ENCODE measurements at regions not wholly inside any gene's neighbourhood (a gene's known extent, or its start where the extent isn't known, plus 50 kb on each side); places are given as distances from the start of the nearest gene placed in this dataset.

DNA sequence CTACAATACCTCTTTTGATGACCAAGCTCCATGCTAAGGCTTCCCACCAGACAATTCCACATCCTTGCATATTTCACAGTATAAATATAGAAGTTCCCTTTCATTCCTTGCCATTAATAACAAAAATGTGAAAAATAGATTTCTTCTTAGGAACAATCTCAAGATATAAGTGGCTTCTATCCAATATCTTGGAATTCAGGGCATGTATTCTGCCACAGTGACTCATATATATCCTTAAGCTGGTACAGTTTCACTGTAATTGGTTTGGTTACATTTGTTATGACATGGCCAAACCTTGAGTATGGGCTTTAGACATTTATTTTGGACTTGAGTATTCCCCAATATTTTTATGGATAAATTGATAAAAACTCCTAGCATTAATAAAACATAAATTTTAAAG lies 181.7 kb upstream of the DDX53 start:
- Histone ChIP-seq H3K4me3 (no peak overlapping the region), H3K4me1 (replicated peaks in 1 of 2; ENCODE audit: control insufficient read depth in 2 of 2, insufficient read depth in 2 of 2, low read length in 2 of 2) (no peaks in the 10 kb centered on the region), H3K4me2 (ENCODE audit: insufficient read depth, low read length) (no peak overlapping the region), H3K36me3 (ENCODE audit: control insufficient read depth, insufficient read depth, low read length) (no peaks in the 10 kb centered on the region), H3K79me2 (ENCODE audit: control insufficient read depth, insufficient read depth, low read length) (no peaks in the 10 kb centered on the region), H3K9me3 (replicated peaks; ENCODE audit: control insufficient read depth, insufficient read depth, low read depth, low read length) (no peaks in the 10 kb centered on the region), H3K27ac (ENCODE audit: extremely low read depth, low read depth, low read length) (no peak overlapping the region), H3K9ac (ENCODE audit: insufficient read depth in 1 of 2, low read depth in 2 of 2, low read length in 2 of 2) (no peak overlapping the region), H3K9me1 (ENCODE audit: control insufficient read depth, insufficient read depth, low read length) (no peaks in the 10 kb centered on the region), H2AFZ (ENCODE audit: low read depth, low read length) (no peak overlapping the region), H4K20me1 (replicated peaks; ENCODE audit: control insufficient read depth, insufficient read depth, low read length) (no peaks in the 10 kb centered on the region), H3K27me3 (ENCODE audit: control insufficient read depth in 2 of 2, insufficient read depth in 2 of 2, low read length in 2 of 2) (no peaks in the 10 kb centered on the region)
- FAIRE-seq (no peak), ATAC-seq (no peak), DNase-seq (ENCODE audit: extremely low read depth in 1 of 4, low spot score in 3 of 4) (no peak)
- ChIA-PET POLR2A (no interaction called here), CTCF (ENCODE audit: low intra/inter-chr PET ratio) (no interaction called here)
- no TSS peak for BruUV-seq (replicated peaks)
- intact Hi-C loops (cut with micrococcal nuclease) = no loop called here
- in situ Hi-C loops (cut with MboI) = no loop called here
- TF ChIP-seq, protein P1, sequence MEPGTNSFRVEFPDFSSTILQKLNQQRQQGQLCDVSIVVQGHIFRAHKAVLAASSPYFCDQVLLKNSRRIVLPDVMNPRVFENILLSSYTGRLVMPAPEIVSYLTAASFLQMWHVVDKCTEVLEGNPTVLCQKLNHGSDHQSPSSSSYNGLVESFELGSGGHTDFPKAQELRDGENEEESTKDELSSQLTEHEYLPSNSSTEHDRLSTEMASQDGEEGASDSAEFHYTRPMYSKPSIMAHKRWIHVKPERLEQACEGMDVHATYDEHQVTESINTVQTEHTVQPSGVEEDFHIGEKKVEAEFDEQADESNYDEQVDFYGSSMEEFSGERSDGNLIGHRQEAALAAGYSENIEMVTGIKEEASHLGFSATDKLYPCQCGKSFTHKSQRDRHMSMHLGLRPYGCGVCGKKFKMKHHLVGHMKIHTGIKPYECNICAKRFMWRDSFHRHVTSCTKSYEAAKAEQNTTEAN (CRISPR knock-in tag; IDR thresholded peaks at IDR 0.05) = no peak
- TF ChIP-seq BCL6 (CRISPR knock-in tag; IDR thresholded peaks at IDR 0.05) (no peak), ZZZ3 (IDR thresholded peaks at IDR 0.05) (no peak), CTBP1 (IDR thresholded peaks at IDR 0.05; ENCODE audit: borderline replicate concordance) (no peak), RNF2 (IDR thresholded peaks at IDR 0.05) (no peak), RAD21 (CRISPR knock-in tag; conservative IDR thresholded peaks at IDR 0.05 in 1 of 2, IDR thresholded peaks at IDR 0.05 in 1 of 2) (no peak), SRSF9 (IDR thresholded peaks at IDR 0.05; ENCODE audit: borderline replicate concordance, low read depth, low read length) (no peak), ZNF79 (CRISPR knock-in tag; IDR thresholded peaks at IDR 0.05; ENCODE audit: low read depth) (no peak), ZNF197 (CRISPR knock-in tag; IDR thresholded peaks at IDR 0.05; ENCODE audit: low read depth) (no peak), SIN3B (IDR thresholded peaks at IDR 0.05; ENCODE audit: low read depth) (no peak)
- TF ChIP-seq, protein P2, sequence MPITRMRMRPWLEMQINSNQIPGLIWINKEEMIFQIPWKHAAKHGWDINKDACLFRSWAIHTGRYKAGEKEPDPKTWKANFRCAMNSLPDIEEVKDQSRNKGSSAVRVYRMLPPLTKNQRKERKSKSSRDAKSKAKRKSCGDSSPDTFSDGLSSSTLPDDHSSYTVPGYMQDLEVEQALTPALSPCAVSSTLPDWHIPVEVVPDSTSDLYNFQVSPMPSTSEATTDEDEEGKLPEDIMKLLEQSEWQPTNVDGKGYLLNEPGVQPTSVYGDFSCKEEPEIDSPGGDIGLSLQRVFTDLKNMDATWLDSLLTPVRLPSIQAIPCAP (CRISPR knock-in tag; IDR thresholded peaks at IDR 0.05; ENCODE audit: borderline replicate concordance) = no peak
- TF ChIP-seq, protein P3, sequence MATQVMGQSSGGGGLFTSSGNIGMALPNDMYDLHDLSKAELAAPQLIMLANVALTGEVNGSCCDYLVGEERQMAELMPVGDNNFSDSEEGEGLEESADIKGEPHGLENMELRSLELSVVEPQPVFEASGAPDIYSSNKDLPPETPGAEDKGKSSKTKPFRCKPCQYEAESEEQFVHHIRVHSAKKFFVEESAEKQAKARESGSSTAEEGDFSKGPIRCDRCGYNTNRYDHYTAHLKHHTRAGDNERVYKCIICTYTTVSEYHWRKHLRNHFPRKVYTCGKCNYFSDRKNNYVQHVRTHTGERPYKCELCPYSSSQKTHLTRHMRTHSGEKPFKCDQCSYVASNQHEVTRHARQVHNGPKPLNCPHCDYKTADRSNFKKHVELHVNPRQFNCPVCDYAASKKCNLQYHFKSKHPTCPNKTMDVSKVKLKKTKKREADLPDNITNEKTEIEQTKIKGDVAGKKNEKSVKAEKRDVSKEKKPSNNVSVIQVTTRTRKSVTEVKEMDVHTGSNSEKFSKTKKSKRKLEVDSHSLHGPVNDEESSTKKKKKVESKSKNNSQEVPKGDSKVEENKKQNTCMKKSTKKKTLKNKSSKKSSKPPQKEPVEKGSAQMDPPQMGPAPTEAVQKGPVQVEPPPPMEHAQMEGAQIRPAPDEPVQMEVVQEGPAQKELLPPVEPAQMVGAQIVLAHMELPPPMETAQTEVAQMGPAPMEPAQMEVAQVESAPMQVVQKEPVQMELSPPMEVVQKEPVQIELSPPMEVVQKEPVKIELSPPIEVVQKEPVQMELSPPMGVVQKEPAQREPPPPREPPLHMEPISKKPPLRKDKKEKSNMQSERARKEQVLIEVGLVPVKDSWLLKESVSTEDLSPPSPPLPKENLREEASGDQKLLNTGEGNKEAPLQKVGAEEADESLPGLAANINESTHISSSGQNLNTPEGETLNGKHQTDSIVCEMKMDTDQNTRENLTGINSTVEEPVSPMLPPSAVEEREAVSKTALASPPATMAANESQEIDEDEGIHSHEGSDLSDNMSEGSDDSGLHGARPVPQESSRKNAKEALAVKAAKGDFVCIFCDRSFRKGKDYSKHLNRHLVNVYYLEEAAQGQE (IDR thresholded peaks at IDR 0.05; ENCODE audit: borderline replicate concordance) = no peak
- TF ChIP-seq, protein P3 (CRISPR knock-in tag; IDR thresholded peaks at IDR 0.05; ENCODE audit: low read depth) = no peak
